OCI-LY1 (cell line): ENCODE measurements at regions not wholly inside any gene's neighbourhood (a gene's known extent, or its start where the extent isn't known, plus 50 kb on each side); places are given as distances from the start of the nearest gene placed in this dataset.

Source experiments
- EZH2 ChIP-seq: fragments of 200-600 bp; sonication (generic), shearing (Covaris generic); IDR thresholded peaks from 2 replicates; pipeline ENCODE4 v1.8.0; 2017; ENCODE audit warnings: borderline replicate concordance, mixed run types, mild to moderate bottlenecking, antibody characterized with exemption, low read length, moderate library complexity, mixed read lengths
- TF ChIP-seq, protein P1 (sequence below): fragments of 200-600 bp; sonication (generic), shearing (Covaris generic); IDR thresholded peaks from 2 replicates; pipeline ENCODE4 v1.5.1; 2017; ENCODE audit warnings: mild to moderate bottlenecking, antibody characterized with exemption, low read length, moderate library complexity, mixed read lengths

DNA sequence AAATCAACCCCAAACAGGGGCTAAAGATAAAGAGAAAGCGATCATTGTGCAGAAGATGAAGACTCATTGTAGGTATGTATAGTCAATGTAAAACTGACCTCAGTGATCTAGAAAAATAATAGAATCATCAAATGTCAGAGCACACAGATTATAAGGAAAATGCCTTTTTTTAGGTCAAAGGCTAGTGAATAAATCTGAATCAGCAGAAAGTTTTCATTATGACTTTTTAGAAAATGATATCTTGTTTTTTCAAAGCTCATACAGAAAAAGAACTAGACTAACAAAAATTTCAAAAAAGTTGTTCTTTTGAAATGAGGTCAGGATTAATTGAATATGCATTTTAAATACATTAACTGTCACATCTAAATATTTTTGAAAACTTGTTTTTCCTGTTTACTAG, 60.2 kb upstream of the STEAP4 start:
- no peak for TF ChIP-seq EZH2
- TF ChIP-seq, protein P1, sequence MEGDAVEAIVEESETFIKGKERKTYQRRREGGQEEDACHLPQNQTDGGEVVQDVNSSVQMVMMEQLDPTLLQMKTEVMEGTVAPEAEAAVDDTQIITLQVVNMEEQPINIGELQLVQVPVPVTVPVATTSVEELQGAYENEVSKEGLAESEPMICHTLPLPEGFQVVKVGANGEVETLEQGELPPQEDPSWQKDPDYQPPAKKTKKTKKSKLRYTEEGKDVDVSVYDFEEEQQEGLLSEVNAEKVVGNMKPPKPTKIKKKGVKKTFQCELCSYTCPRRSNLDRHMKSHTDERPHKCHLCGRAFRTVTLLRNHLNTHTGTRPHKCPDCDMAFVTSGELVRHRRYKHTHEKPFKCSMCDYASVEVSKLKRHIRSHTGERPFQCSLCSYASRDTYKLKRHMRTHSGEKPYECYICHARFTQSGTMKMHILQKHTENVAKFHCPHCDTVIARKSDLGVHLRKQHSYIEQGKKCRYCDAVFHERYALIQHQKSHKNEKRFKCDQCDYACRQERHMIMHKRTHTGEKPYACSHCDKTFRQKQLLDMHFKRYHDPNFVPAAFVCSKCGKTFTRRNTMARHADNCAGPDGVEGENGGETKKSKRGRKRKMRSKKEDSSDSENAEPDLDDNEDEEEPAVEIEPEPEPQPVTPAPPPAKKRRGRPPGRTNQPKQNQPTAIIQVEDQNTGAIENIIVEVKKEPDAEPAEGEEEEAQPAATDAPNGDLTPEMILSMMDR = no peak
